ENCODE measurements at regions not wholly inside any gene's neighbourhood (a gene's known extent, or its start where the extent isn't known, plus 50 kb on each side); places are given as distances from the start of the nearest gene placed in this dataset.

GRCh38 chr11:43574411-43574810 lies 106.1 kb upstream of the HSD17B12 start:
- Histone ChIP-seq H3K4me2 (ENCODE audit: low read length) (no peak overlapping the region), H3K79me2 (ENCODE audit: control insufficient read depth, low read length) (no peaks in the 10 kb centered on the region), H3F3A (ENCODE audit: control insufficient read depth, insufficient read depth) (0 out of 2 replicates have a peak, but pooled peaks cover 2% of the 10 kb centered on the region), H3K4me1 (ENCODE audit: control insufficient read depth, low read length) (peaks cover 18% of the 10 kb centered on the region), H3K9me2 (replicated peaks; ENCODE audit: control insufficient read depth, low read length) (no peaks in the 10 kb centered on the region), H3K27me3 (ENCODE audit: control insufficient read depth, low read length) (peaks cover 83% of the 10 kb centered on the region), H4K20me1 (ENCODE audit: control insufficient read depth, insufficient read depth, low read depth, low read length) (no peaks in the 10 kb centered on the region), H3K4me3 (ENCODE audit: low read length) (no peak overlapping the region), H3K27ac (ENCODE audit: low read depth, low read length) (no peak overlapping the region), H3K9me3 (ENCODE audit: control insufficient read depth, insufficient read depth, low read length) (no peaks in the 10 kb centered on the region), H3K36me3 (ENCODE audit: control insufficient read depth, low read length) (no peaks in the 10 kb centered on the region)
- TF ChIP-seq CTCF (IDR thresholded peaks at IDR 0.05; ENCODE audit: low read depth, low read length, poor library complexity, severe bottlenecking): no peak
- TF ChIP-seq EZH2phosphoT487 (IDR thresholded peaks at IDR 0.05; ENCODE audit: borderline replicate concordance, low read length): no peak

- no peaks in the 10 kb centered on the region for H3K36me3 ChIP-seq (ENCODE audit: control insufficient read depth, low read length)
- H3K9me3 ChIP-seq (ENCODE audit: control insufficient read depth, insufficient read depth, low read length): no peaks in the 10 kb centered on the region
- H3K4me2 ChIP-seq (ENCODE audit: low read length): peak overlapping the region; percentile 28
- no peaks in the 10 kb centered on the region for H3K9me2 ChIP-seq (replicated peaks; ENCODE audit: control insufficient read depth, low read length)
- H3F3A ChIP-seq (ENCODE audit: control insufficient read depth, insufficient read depth): 0 out of 2 replicates have a peak, but pooled peaks cover 2% of the 10 kb centered on the region
- peaks cover 22% of the 10 kb centered on the region for H3K4me1 ChIP-seq (ENCODE audit: control insufficient read depth, low read length)
- no peaks in the 10 kb centered on the region for H4K20me1 ChIP-seq (ENCODE audit: control insufficient read depth, insufficient read depth, low read depth, low read length)
- peaks cover 83% of the 10 kb centered on the region for H3K27me3 ChIP-seq (ENCODE audit: control insufficient read depth, low read length)
- no peaks in the 10 kb centered on the region for H3K79me2 ChIP-seq (ENCODE audit: control insufficient read depth, low read length)
- no peak overlapping the region for H3K27ac ChIP-seq (ENCODE audit: low read depth, low read length)
- TF ChIP-seq EZH2phosphoT487 (IDR thresholded peaks at IDR 0.05; ENCODE audit: borderline replicate concordance, low read length): peak; percentile 85; the same call in 1 of the 2 replicates
- no peak for TF ChIP-seq CTCF (IDR thresholded peaks at IDR 0.05; ENCODE audit: low read depth, low read length, poor library complexity, severe bottlenecking)
- no peak overlapping the region for H3K4me3 ChIP-seq (ENCODE audit: low read length)
Measured at GRCh38 chr11:43574949-43575912, 105.3 kb upstream of the HSD17B12 start.

- Histone ChIP-seq H3K27me3 (ENCODE audit: control insufficient read depth, low read length) (peaks cover 83% of the 10 kb centered on the region), H3K4me2 (ENCODE audit: low read length) (peak overlapping the region; percentile 28; the same call in 1 of the 2 replicates), H4K20me1 (ENCODE audit: control insufficient read depth, insufficient read depth, low read depth, low read length) (no peaks in the 10 kb centered on the region), H3K79me2 (ENCODE audit: control insufficient read depth, low read length) (no peaks in the 10 kb centered on the region), H3K36me3 (ENCODE audit: control insufficient read depth, low read length) (no peaks in the 10 kb centered on the region), H3K4me1 (ENCODE audit: control insufficient read depth, low read length) (peaks cover 26% of the 10 kb centered on the region), H3K9me2 (replicated peaks; ENCODE audit: control insufficient read depth, low read length) (no peaks in the 10 kb centered on the region), H3K4me3 (ENCODE audit: low read length) (no peak overlapping the region), H3K9me3 (ENCODE audit: control insufficient read depth, insufficient read depth, low read length) (no peaks in the 10 kb centered on the region), H3K27ac (ENCODE audit: low read depth, low read length) (no peak overlapping the region), H3F3A (ENCODE audit: control insufficient read depth, insufficient read depth) (0 out of 2 replicates have a peak, but pooled peaks cover 2% of the 10 kb centered on the region)
- no peak for TF ChIP-seq EZH2phosphoT487 (IDR thresholded peaks at IDR 0.05; ENCODE audit: borderline replicate concordance, low read length)
- TF ChIP-seq CTCF (IDR thresholded peaks at IDR 0.05; ENCODE audit: low read depth, low read length, poor library complexity, severe bottlenecking): no peak
Measured at GRCh38 chr11:43575913-43576310, 104.6 kb upstream of the HSD17B12 start.

Measured in DOHH2 (cell line).